Posterior cingulate gyrus (tissue), 11 donors: ENCODE measurements at regions not wholly inside any gene's neighbourhood (a gene's known extent, or its start where the extent isn't known, plus 50 kb on each side); places are given as distances from the start of the nearest gene placed in this dataset.

Experiments used
- DNase-seq, 10 donors: peaks; one replicate each; pipeline versions ENCODE4 v3.0.0 to v3.0.0-alpha.2; 2020 to 2021; ENCODE audit warnings: mixed read lengths in 3 of 10
- intact Hi-C: fragments of 100-400 bp; cut with DNase I; formaldehyde crosslinking; loops from one replicate; pipeline ENCODE4 v1.15.1; 2023

GRCh38 chr6:16978686-16979085 is 123.2 kb upstream of the STMND1 start:
- no peak for DNase-seq
- intact Hi-C loops = no loop called here

DNA sequence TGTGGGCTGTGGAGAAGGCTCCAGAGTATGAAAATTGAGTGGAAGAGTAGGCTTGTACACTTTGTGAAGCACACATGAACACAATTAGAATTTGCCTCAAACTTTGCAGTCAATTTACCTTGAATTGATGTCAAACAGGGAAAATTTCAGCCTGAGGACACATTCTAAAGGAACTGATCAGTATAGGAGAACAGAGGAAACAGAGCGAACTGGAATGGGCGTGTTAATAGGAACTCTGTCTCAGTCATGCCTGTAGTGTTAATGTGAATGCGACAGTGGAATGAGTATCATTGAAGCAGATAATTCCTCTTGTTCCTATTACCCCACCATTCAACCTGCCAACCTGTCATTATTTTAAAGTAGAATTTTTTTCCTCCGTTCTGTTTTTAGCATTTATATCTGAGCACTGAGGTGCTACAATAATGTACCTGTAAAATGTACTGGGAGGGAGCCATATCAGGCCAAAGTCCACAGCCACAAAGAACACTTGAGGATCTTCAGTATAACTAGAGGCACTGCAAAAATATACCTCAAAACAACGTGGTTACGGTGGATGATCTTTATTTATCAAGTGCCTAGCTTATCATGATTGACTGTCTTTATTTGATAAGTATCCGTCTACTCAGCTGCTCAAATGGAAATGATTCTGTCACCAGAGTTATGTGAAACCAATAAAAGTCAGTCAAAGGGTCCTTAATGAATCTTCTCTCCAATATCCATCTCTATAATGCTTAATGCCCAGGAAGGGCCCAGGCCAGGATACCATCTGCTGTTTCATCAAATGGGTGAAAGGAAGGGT is 125.3 kb upstream of the STMND1 start:
- intact Hi-C loops = no loop called here
- no peak for DNase-seq

DNA sequence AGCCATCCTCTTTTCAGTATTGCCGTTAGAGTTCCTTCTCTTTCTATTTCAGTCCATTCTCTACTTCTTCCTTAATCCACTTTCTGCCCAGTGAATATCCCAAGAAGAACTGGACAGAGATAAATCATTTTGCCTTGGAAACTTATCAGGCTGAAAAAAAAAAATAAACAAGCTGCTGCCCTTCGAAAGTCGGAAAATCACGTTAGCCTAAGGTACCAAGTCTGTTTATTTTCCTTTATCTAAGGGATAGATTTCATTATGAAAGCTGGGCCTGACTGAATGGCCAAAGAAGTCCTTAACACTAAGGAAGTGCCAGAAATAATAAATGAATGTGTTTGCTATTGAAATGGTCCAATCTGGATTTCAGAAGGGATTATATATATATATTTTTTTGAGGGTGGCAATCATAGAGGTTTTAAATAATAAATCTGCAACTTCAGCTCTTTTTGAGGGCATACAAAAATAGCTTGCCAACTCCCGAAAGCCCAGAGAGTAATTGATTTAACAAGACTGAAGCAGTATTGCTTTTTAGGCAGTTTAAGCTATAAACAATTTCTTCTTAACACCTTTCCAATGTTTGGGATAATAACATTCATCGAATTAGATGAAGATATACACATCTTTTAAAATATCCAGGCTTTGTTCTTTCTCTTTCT is 127.0 kb upstream of the STMND1 start:
- intact Hi-C loops = no loop called here
- DNase-seq = no peak

- intact Hi-C loops = no loop called here
These were observed 127.5 kb upstream of the STMND1 start for GRCh38 chr6:16974387-16974673.

GRCh38 chr6:16973545-16974386 is 128.1 kb upstream of the STMND1 start:
- DNase-seq = no peak
- intact Hi-C loops = no loop called here

More at GRCh38 chr6:16974387-16974673, 127.5 kb upstream of the STMND1 start:
- no peak for DNase-seq

GRCh38 chr6:16973051-16973450 is 128.8 kb upstream of the STMND1 start:
- DNase-seq = no peak
- intact Hi-C loops = no loop called here

DNA sequence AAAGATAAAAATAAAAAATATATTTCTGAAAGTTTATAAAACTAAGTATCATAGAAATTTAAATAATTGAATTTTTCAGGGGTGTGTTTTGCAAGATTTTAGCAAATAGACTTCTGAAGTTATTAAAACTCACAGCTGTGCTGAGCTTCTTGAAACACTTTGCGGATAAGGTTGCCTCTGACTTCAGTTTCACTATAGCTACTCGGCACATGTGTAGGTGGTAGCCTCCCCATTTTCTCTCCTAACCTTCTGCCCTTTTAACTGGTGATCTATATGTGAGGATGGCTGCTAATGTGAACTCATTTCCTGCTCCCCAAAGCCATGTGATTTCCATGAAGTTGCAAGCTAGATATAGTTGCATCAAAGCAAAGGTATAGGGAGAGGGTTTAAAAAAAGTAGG is 129.3 kb upstream of the STMND1 start:
- no peak for DNase-seq
- intact Hi-C loops = no loop called here

GRCh38 chr6:16969699-16970655 is 131.9 kb upstream of the STMND1 start:
- DNase-seq = no peak
- intact Hi-C loops = loop anchor here (5.0 kb wide), 2 partner anchors 117 to 208 kb away; partner anchors contain the start of gene ATXN1

GRCh38 chr6:16968101-16968500 is 133.7 kb upstream of the STMND1 start:
- intact Hi-C loops = loop anchor here (5.0 kb wide), 2 partner anchors 119 to 206 kb away; partner anchors contain the start of gene ATXN1

GRCh38 chr6:16967470-16967817 is 134.4 kb upstream of the STMND1 start:
- no peak for DNase-seq
- intact Hi-C loops = loop anchor here (5.0 kb wide), 2 partner anchors 120 to 205 kb away; partner anchors contain the start of gene ATXN1

More at GRCh38 chr6:16968101-16968500, 133.7 kb upstream of the STMND1 start:
- DNase-seq = no peak

GRCh38 chr6:16966791-16967469 is 134.9 kb upstream of the STMND1 start:
- no peak for DNase-seq
- intact Hi-C loops = loop anchor here (5.0 kb wide), 2 partner anchors 120 to 205 kb away; partner anchors contain the start of gene ATXN1

GRCh38 chr6:16965689-16966088 is 136.2 kb upstream of the STMND1 start:
- DNase-seq = no peak
- intact Hi-C loops = loop anchor here (5.0 kb wide), 2 partner anchors 122 to 203 kb away; partner anchors contain the start of gene ATXN1

DNA sequence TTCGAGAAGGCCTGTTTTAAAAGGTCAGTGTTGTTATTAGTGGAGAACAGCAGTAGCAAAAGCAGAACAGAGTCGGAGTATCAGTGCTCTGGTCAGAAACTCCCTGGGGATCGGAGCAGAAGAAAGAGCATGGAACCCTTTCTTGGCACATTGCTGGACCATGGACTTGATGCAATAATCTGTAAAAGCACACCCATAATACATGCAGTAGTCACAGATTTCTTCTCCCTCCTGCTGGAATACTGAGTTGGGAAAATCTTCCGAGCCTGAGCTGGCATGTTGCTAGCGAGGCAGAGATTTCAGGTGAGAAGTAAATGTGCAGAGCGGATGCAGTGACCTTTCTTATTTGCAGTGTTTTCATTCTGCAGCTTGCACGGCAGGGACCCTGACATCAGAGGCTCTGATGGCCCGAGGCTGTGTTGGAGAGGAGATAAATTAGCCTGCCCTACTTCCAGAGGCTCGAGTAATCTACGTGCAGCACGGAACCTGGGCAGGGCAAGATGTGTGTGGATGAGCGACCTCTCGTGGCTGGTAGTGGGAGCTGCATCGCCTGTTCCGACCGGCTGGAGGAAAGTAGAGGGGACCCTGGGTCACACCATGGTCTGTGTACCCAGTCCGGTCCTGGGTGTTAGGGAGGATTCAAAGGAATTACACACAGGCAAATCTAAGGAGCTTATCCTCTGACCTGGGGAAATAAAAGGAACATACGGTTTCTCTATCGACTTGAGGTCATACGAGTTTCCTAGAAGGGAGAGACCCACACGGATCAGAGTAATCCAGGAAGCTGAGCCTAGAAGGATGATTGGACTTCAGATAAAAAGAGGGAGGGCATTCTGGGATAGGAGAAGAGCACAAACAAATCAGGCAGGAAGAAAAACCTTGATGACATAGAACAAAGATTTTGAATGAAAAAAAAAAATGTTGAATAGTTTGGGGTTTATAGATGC is 137.0 kb upstream of the STMND1 start:
- intact Hi-C loops = loop anchor here (5.0 kb wide), 3 partner anchors 122 to 203 kb away; partner anchors contain the start of gene ATXN1

GRCh38 chr6:16961577-16961976 is 140.3 kb upstream of the STMND1 start:
- intact Hi-C loops = loop anchor here (5.0 kb wide), 1 partner anchor 189 kb away; no protein-coding TSS in a partner anchor
- DNase-seq = no peak

More for the DNA sequence above, 137.0 kb upstream of the STMND1 start:
- DNase-seq = peak; percentile 61 to 97 (median 80)

GRCh38 chr6:16959789-16960188 is 142.1 kb upstream of the STMND1 start:
- intact Hi-C loops = loop anchor here (5.0 kb wide), 1 partner anchor 187 kb away; no protein-coding TSS in a partner anchor
- DNase-seq = no peak

DNA sequence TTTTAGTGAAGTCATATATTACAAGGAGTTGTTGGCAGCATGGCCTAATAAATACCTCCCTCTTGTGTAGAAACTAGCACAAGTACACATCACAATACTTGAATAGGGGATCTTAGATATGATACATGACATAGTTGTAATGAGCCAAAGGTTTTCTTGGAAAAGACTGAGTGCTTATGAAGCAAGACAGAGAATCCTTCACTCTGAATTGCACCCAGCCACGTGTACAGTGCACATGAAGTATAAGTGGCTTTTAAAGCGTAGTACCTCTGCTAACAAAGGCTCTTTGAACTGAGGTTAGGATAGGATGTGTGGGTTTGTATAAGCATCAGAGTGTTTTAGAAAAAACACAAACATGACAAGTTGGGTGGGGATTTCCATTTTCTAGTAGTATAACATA is 145.5 kb upstream of the STMND1 start:
- no peak for DNase-seq
- intact Hi-C loops = no loop called here

DNA sequence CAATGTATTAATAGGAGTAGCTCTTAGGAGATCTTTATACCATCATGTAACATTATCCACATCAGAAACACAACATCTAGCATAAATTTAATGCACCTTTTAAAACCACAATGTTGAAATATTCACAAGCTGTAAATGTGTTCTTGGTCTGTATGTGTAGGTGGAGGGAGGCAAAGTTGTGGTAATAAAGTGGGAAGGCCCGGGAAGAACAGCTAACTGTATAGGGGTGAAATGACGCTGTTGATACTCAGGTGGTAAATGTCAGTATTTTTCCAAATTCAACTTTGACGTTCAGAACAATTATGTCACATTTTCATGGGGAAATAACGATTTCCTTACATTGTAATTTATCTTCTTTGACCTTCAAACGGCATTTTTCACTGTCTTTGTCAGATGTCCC is 146.0 kb upstream of the STMND1 start:
- intact Hi-C loops = no loop called here
- DNase-seq = no peak

GRCh38 chr6:16953905-16954304 is 147.9 kb upstream of the STMND1 start:
- intact Hi-C loops = no loop called here

More at GRCh38 chr6:16953905-16954304, 147.9 kb upstream of the STMND1 start:
- no peak for DNase-seq
